ENCODE measurements at regions not wholly inside any gene's neighbourhood (a gene's known extent, or its start where the extent isn't known, plus 50 kb on each side); places are given as distances from the start of the nearest gene placed in this dataset.

DNA sequence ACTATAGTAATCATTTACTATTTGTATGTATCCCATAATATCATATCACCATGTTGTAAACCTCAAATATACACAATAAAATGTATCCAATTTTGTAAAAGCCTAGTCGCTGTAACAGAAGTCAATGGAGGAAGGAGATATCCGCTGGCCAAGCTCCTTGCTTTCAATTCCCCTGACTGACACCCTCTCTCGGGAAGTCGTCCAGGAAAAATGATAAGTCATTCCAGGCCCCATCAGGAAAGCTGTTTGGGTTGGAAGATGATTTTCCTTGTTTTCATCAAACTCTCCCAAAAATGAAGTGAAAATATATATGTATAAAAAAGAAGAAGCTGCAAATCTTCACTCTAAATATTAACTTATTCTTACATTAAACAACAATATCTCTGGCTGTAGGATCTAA lies 52.2 kb upstream of the GABRB2 start:
- no peak for TF ChIP-seq CTCF (conservative IDR thresholded peaks at IDR 0.05; ENCODE audit: low read depth in 2 of 2)
- TF ChIP-seq POLR2AphosphoS5 (IDR thresholded peaks at IDR 0.05; ENCODE audit: low read depth): no peak
- TF ChIP-seq EZH2phosphoT487 (IDR thresholded peaks at IDR 0.05; ENCODE audit: unreplicated experiment): no peak
- TF ChIP-seq, protein P1, sequence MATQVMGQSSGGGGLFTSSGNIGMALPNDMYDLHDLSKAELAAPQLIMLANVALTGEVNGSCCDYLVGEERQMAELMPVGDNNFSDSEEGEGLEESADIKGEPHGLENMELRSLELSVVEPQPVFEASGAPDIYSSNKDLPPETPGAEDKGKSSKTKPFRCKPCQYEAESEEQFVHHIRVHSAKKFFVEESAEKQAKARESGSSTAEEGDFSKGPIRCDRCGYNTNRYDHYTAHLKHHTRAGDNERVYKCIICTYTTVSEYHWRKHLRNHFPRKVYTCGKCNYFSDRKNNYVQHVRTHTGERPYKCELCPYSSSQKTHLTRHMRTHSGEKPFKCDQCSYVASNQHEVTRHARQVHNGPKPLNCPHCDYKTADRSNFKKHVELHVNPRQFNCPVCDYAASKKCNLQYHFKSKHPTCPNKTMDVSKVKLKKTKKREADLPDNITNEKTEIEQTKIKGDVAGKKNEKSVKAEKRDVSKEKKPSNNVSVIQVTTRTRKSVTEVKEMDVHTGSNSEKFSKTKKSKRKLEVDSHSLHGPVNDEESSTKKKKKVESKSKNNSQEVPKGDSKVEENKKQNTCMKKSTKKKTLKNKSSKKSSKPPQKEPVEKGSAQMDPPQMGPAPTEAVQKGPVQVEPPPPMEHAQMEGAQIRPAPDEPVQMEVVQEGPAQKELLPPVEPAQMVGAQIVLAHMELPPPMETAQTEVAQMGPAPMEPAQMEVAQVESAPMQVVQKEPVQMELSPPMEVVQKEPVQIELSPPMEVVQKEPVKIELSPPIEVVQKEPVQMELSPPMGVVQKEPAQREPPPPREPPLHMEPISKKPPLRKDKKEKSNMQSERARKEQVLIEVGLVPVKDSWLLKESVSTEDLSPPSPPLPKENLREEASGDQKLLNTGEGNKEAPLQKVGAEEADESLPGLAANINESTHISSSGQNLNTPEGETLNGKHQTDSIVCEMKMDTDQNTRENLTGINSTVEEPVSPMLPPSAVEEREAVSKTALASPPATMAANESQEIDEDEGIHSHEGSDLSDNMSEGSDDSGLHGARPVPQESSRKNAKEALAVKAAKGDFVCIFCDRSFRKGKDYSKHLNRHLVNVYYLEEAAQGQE (IDR thresholded peaks at IDR 0.05; ENCODE audit: unreplicated experiment): no peak
- no peak for TF ChIP-seq ZNF114 (CRISPR knock-in tag; IDR thresholded peaks at IDR 0.05)
- no peak for TF ChIP-seq JUNB (IDR thresholded peaks at IDR 0.05; ENCODE audit: unreplicated experiment)
- no peak for TF ChIP-seq EZH2 (IDR thresholded peaks at IDR 0.05; ENCODE audit: low read depth, unreplicated experiment)
- no peak for TF ChIP-seq CREB1 (CRISPR knock-in tag; IDR thresholded peaks at IDR 0.05; ENCODE audit: low read depth)
- TF ChIP-seq NANOG (IDR thresholded peaks at IDR 0.05; ENCODE audit: borderline replicate concordance): no peak

Measured in GM23338 (cell line).